ENCODE measurements at regions not wholly inside any gene's neighbourhood (a gene's known extent, or its start where the extent isn't known, plus 50 kb on each side); places are given as distances from the start of the nearest gene placed in this dataset.
A peak's percentile ranks its signal among the peaks of the same experiment; 100 is the strongest.
"Not testable (repeated sequence)": the region's sequence is repeated elsewhere in the genome, so short reads cannot be mapped to it uniquely, and the experiment has no call there.

DNA sequence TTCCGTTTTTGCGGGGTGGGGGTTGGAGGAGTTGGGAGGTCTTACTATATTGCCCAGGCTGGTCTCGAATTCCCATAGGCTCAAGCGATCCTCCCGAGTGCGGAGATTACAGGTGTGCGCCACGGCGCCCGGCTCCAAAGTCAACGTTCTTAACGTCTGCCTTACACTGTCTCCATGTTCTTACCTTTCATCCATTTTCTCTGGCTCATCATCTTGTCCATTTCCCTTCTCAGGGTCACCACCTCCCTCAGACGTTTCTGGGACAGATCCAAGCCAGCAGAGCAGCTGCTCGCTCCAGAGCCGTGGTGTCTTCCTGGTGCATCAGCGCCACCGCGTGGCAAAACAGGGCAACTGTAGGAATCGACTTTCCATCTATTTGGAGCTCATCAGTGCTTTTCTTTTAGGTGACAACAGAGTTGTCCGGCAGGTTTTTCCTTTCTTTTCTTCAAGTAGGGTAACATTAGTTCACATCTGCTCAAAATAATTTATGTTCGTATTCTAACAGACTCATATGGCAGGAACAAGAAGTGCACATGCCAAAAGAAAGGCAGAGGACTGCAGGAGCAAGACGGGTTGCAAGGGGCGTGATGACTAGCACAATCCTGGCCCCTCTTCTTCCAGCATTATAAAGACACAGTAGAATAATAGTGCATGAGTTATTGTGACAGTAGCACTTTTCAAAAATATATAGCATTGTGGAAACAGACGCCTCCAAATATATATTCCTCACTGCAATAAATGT lies 103.1 kb upstream of the ABCC4 start:
- peak; percentile 50 for DNase-seq (ENCODE audit: low read depth)
- H3K4me3 ChIP-seq (ENCODE audit: low read depth, low read length), result no peak overlapping the region

DNA sequence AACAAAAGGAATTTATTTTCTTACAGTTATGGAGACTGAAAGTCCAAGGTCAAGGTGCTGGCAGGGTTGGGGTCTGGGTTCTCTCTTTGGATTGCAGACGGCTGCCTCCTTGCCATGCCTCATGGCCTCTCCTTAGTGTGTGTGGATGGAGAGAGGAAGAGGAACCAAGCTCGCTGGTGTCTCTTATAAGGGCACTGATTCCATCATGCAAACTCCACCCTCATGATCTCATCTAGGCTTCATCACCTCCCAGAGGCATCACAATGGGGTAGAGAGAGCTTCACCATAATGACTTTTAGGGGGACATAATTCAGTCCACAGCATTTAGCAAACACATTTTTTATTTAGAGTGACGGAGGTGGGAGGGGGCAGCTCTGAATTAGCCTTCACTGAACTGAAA lies 104.9 kb upstream of the ABCC4 start:
- DNase-seq (ENCODE audit: low read depth), result no peak
- no peak overlapping the region for H3K4me3 ChIP-seq (ENCODE audit: low read depth, low read length)
- TF ChIP-seq, protein P1, sequence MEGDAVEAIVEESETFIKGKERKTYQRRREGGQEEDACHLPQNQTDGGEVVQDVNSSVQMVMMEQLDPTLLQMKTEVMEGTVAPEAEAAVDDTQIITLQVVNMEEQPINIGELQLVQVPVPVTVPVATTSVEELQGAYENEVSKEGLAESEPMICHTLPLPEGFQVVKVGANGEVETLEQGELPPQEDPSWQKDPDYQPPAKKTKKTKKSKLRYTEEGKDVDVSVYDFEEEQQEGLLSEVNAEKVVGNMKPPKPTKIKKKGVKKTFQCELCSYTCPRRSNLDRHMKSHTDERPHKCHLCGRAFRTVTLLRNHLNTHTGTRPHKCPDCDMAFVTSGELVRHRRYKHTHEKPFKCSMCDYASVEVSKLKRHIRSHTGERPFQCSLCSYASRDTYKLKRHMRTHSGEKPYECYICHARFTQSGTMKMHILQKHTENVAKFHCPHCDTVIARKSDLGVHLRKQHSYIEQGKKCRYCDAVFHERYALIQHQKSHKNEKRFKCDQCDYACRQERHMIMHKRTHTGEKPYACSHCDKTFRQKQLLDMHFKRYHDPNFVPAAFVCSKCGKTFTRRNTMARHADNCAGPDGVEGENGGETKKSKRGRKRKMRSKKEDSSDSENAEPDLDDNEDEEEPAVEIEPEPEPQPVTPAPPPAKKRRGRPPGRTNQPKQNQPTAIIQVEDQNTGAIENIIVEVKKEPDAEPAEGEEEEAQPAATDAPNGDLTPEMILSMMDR (IDR thresholded peaks at IDR 0.05; ENCODE audit: control insufficient read depth, extremely low read depth, insufficient read depth), result no peak

More for the DNA sequence above, 103.1 kb upstream of the ABCC4 start:
- TF ChIP-seq, protein P1 (IDR thresholded peaks at IDR 0.05; ENCODE audit: control insufficient read depth, extremely low read depth, insufficient read depth), result peak; percentile 82

DNA sequence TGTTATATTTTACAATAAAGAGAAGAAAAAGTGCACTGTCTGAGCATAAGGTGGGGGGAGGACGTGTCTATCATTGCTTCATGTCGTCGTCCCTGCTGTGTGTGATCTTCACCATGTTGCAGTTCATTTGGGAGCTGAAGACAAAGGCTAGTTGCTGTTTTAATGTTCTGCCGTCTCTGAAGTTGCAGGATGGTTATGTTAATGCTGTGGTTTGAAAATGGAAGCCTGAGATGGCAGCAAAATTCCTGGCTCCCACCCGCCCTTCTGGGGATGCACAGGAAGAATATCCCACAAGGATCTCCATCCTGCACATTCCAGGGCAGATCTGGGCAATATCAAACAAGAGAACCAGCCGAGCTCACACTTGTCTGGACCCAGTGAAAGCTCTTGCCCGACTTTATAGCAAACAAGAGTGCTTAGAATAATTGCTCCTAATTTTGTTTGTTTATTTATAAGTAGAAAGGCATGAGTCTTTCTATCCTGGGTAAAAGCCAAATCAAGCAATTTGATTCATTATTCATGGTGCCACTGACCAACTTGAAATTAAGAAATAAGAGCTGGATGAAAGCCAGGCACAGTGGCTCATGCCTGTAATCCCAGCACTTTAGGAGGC lies 110.3 kb upstream of the ABCC4 start:
- H3K4me3 ChIP-seq (ENCODE audit: low read depth, low read length), result no peak overlapping the region
- TF ChIP-seq, protein P1 (IDR thresholded peaks at IDR 0.05; ENCODE audit: control insufficient read depth, extremely low read depth, insufficient read depth), result no peak
- no peak for DNase-seq (ENCODE audit: low read depth)

DNA sequence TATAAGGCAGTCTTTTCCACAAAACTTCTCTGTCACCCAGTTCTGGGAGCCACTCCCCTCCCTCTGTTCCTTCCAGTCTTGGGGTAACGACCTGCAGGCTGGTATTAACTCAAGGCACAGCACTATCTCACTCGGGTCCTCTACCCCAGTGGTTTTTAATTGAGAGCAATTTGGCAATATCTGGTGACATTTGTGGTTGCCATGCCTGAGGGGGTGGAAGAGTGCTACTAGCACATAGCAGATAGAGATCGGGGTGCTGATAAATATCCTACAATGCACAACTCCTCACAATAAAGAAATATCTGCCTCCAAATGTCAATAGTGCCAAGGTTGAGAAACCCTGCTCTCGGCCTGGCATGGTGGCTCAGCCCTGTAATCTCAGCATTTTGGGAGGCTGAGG lies 117.7 kb upstream of the ABCC4 start:
- TF ChIP-seq, protein P1 (IDR thresholded peaks at IDR 0.05; ENCODE audit: control insufficient read depth, extremely low read depth, insufficient read depth), result no peak
- DNase-seq (ENCODE audit: low read depth), result no peak
- H3K4me3 ChIP-seq (ENCODE audit: low read depth, low read length), result no peak overlapping the region

DNA sequence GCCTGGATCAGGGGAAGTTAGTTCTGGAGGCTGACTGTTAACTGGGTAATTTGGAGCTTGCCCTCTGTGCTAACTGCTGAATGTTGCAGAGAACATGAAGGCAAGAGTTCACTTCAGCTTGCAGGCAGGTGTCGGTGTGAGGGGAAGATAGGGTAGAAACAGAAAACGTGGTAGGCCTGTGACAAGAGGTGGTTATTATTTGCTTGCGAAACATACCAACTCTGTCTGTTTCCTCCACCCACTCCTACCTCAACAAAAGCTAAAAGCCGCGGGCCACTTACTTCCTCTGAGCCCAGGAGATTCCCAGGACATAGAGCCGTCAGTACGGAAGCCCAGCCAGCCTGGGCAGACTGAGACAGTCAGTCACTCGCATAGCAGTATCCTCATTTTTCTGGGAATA lies 119.2 kb upstream of the ABCC4 start:
- no peak overlapping the region for H3K4me3 ChIP-seq (ENCODE audit: low read depth, low read length)
- no peak for DNase-seq (ENCODE audit: low read depth)
- TF ChIP-seq, protein P1 (IDR thresholded peaks at IDR 0.05; ENCODE audit: control insufficient read depth, extremely low read depth, insufficient read depth), result no peak

DNA sequence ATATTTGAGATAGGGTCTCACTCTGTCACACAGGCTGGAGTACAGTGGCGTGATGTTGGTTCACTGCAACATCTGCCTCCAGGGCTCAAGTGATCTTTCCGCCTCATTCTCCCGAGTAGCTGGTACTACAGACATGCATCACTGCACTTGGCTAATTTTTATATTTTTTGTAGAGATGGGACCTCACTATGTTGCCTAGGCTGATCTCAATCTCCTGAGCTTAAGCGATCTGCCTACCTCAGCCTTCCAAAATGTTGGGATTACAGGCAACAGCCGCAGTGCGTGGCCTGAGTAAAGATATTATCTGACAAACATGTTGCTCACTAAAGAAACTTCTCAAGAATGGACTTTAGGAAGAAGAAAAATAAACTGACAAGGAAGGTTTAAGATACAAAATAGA lies 125.4 kb upstream of the ABCC4 start:
- DNase-seq (ENCODE audit: low read depth), result no peak
- TF ChIP-seq, protein P1 (IDR thresholded peaks at IDR 0.05; ENCODE audit: control insufficient read depth, extremely low read depth, insufficient read depth), result no peak
- no peak overlapping the region for H3K4me3 ChIP-seq (ENCODE audit: low read depth, low read length)

DNA sequence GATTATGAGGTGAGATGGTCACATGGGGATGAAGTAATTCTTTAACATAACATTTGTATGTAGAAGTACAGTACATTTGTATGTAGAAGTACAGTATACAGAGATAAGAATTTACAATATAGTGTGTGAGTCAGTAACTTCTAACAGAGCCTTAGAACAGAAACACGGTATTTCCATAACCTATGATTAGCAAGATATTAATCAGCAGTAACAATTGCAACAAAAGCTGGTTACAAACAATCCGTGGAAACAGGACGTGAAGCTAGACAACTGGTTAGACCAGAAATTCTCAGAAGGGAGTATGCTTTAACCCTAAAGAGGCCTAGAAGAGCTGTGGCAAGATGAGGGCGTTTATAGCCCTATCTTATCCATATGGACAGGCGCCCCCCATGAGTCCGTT lies 122.0 kb upstream of the CLDN10 start:
- not testable (repeated sequence) for H3K4me3 ChIP-seq (ENCODE audit: low read depth, low read length)

More for the DNA sequence above, 122.0 kb upstream of the CLDN10 start:
- DNase-seq (ENCODE audit: low read depth), result peak; percentile 59

All from LNCaP clone FGC (cell line).